Activated CD4-positive, alpha-beta T cell treated with anti-CD3 and anti-CD28 coated beads, Interleukin-2, amount 10 ng/mL, durations not matched to agents 7 days and 5 days (primary cell): ENCODE measurements at regions not wholly inside any gene's neighbourhood (a gene's known extent, or its start where the extent isn't known, plus 50 kb on each side); places are given as distances from the start of the nearest gene placed in this dataset.

Source experiments
- CTCF ChIA-PET: fragments of 350-600 bp; sonication (Branson Sonifier 250); formaldehyde crosslinking; loops from one replicate; lab custom pipeline; 2021; ENCODE audit warnings: antibody characterized with exemption; lab: Charles Lee
- POLR2A ChIA-PET: fragments of 350-600 bp; sonication (Branson Sonifier 250); formaldehyde crosslinking; loops from one replicate; lab custom pipeline; 2021; ENCODE audit warnings: antibody characterized with exemption; lab: Charles Lee
- DNase-seq: peaks from one replicate; pipeline ENCODE4 v3.0.0-alpha.2; 2020
- H3K27ac Mint-ChIP-seq: one replicate; pipeline ENCODE4 v1.8.0; 2021; ENCODE audit warnings: mild to moderate bottlenecking, moderate library complexity, mixed read lengths
- H3K27me3 Mint-ChIP-seq: one replicate; pipeline ENCODE4 v1.8.0; 2021; ENCODE audit warnings: mixed read lengths
- H3K36me3 Mint-ChIP-seq: one replicate; pipeline ENCODE4 v1.8.0; 2021; ENCODE audit warnings: low read depth, mixed read lengths
- H3K4me1 Mint-ChIP-seq: one replicate; pipeline ENCODE4 v1.8.0; 2021; ENCODE audit warnings: mixed read lengths
- H3K4me3 Mint-ChIP-seq: one replicate; pipeline ENCODE4 v1.8.0; 2021; ENCODE audit warnings: mild to moderate bottlenecking, moderate library complexity, mixed read lengths
- H3K9me3 Mint-ChIP-seq: one replicate; pipeline ENCODE4 v1.8.0; 2021; ENCODE audit warnings: mixed read lengths

DNA sequence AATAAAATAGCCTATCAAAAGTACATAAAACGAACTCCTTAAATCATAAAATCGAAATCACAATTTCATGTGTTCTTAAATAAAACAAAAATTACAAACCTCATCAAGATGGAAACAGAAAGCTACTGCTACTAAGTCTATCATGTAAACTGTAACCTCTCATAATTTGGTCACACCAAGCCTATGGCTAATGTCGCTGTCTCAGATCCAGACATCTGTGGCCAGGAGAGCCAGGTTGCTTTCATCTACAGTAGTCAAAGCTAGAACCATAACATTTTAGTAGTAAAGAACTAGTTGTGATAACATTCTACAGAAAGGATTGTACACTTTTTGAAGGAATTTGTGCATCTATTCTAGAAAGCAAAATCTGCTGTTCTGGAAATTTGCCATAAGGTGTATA is 197.4 kb upstream of the MBNL1 start:
- Mint-ChIP-seq H3K9me3 (no peaks in the 10 kb centered on the region), H3K36me3 (no peaks in the 10 kb centered on the region), H3K27me3 (no peaks in the 10 kb centered on the region), H3K4me3 (no peak overlapping the region), H3K27ac (no peak overlapping the region), H3K4me1 (peaks cover 4% of the 10 kb centered on the region)
- ChIA-PET POLR2A (no interaction called here), CTCF (interaction anchor here (0.6 to 1.4 kb wide), 5 partner anchors 10 to 188 kb away, joined by 3 to 4 read pairs (median 3); no protein-coding TSS in a partner anchor)
- no peak for DNase-seq

DNA sequence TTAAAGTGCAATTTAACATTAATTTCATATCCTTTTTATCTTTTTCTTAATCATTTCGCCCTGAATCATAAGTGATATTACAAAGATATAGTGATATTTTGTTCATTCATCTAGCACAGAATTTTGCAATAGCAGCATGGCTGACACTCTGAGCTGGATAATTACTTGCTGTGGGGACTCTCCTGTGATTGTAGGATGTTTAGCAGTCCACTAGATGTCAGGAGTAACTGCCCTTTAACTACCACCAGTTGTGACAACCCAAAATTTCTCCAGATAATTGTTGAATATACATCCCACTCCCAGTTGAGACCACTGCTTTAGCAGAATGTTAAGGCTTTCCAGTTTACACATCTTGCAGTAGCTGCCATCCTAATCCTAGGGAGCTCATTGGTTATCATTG is 196.8 kb upstream of the MBNL1 start:
- DNase-seq: peak; percentile 30
- no peaks in the 10 kb centered on the region for H3K27me3 Mint-ChIP-seq
- CTCF ChIA-PET: interaction anchor here (0.6 to 1.2 kb wide), 6 partner anchors 15 to 187 kb away, joined by 3 to 4 read pairs (median 3); no protein-coding TSS in a partner anchor
- H3K36me3 Mint-ChIP-seq: no peaks in the 10 kb centered on the region
- H3K4me1 Mint-ChIP-seq: peaks cover 4% of the 10 kb centered on the region
- H3K9me3 Mint-ChIP-seq: no peaks in the 10 kb centered on the region
- H3K27ac Mint-ChIP-seq: no peak overlapping the region
- POLR2A ChIA-PET: no interaction called here
- H3K4me3 Mint-ChIP-seq: no peak overlapping the region

DNA sequence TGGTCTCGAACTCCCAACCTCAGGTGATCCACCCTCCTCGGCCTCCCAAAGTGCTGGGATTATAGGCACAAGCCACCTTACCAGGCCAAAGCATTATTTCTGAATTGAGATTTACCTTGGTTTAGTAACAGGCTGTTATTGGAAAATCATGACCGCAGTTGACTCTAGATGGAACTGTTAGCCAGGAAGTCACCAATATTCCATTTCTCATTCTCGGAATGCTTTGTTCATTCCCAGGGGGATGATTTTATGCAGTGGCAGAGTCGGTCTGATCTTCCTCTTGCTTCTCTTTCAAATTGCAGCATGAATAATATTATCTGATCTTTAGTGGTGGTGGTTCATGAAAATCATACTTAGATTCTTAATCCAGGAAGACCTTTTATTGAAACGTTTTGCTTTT is 195.5 kb upstream of the MBNL1 start:
- CTCF ChIA-PET: no interaction called here
- Mint-ChIP-seq H3K27ac (no peak overlapping the region), H3K4me1 (peaks cover 4% of the 10 kb centered on the region), H3K9me3 (peaks cover 2% of the 10 kb centered on the region), H3K27me3 (no peaks in the 10 kb centered on the region), H3K36me3 (no peaks in the 10 kb centered on the region), H3K4me3 (no peak overlapping the region)
- no peak for DNase-seq
- POLR2A ChIA-PET: no interaction called here

GRCh38 chr3:152076148-152076547 is 192.6 kb upstream of the MBNL1 start:
- no peak overlapping the region for H3K4me3 Mint-ChIP-seq
- peaks cover 4% of the 10 kb centered on the region for H3K4me1 Mint-ChIP-seq
- no peak for DNase-seq
- H3K9me3 Mint-ChIP-seq: peaks cover 16% of the 10 kb centered on the region
- CTCF ChIA-PET: interaction anchor here (0.6 kb wide), 1 partner anchor 441 kb away, joined by 3 read pairs; no protein-coding TSS in a partner anchor
- POLR2A ChIA-PET: no interaction called here
- no peak overlapping the region for H3K27ac Mint-ChIP-seq
- H3K27me3 Mint-ChIP-seq: no peaks in the 10 kb centered on the region
- H3K36me3 Mint-ChIP-seq: no peaks in the 10 kb centered on the region

DNA sequence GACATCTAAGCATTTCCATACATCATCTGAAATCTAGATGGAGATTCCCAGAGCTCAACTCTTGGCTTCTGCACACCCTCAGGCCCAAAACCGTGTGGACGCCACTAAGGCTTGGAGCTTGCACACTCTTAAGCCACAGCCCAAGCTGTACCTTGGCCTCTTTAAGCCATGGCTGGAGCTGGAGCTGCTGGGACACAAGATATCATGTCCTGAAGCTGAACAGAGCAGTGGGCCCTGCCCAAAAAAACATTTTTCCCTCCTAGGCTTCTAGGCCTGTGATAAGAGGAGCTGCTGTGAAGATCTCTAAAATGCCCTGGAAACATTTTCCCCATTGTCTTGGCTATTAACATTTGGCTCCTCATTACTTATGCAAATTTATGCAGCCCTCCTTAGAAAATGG is 188.7 kb upstream of the MBNL1 start:
- H3K9me3 Mint-ChIP-seq: peaks cover 19% of the 10 kb centered on the region
- no peak for DNase-seq
- H3K27ac Mint-ChIP-seq: no peak overlapping the region
- no peak overlapping the region for H3K4me3 Mint-ChIP-seq
- H3K27me3 Mint-ChIP-seq: no peaks in the 10 kb centered on the region
- POLR2A ChIA-PET: no interaction called here
- H3K36me3 Mint-ChIP-seq: no peaks in the 10 kb centered on the region
- peaks cover 3% of the 10 kb centered on the region for H3K4me1 Mint-ChIP-seq
- CTCF ChIA-PET: interaction anchor here (1.0 kb wide), 1 partner anchor 16 kb away, joined by 3 read pairs; no protein-coding TSS in a partner anchor

GRCh38 chr3:152083135-152083534 is 185.6 kb upstream of the MBNL1 start:
- Mint-ChIP-seq H3K4me3 (no peak overlapping the region), H3K36me3 (peaks cover 3% of the 10 kb centered on the region), H3K27ac (no peak overlapping the region), H3K27me3 (no peaks in the 10 kb centered on the region), H3K9me3 (peaks cover 17% of the 10 kb centered on the region), H3K4me1 (no peaks in the 10 kb centered on the region)
- POLR2A ChIA-PET: no interaction called here
- no peak for DNase-seq
- CTCF ChIA-PET: no interaction called here

DNA sequence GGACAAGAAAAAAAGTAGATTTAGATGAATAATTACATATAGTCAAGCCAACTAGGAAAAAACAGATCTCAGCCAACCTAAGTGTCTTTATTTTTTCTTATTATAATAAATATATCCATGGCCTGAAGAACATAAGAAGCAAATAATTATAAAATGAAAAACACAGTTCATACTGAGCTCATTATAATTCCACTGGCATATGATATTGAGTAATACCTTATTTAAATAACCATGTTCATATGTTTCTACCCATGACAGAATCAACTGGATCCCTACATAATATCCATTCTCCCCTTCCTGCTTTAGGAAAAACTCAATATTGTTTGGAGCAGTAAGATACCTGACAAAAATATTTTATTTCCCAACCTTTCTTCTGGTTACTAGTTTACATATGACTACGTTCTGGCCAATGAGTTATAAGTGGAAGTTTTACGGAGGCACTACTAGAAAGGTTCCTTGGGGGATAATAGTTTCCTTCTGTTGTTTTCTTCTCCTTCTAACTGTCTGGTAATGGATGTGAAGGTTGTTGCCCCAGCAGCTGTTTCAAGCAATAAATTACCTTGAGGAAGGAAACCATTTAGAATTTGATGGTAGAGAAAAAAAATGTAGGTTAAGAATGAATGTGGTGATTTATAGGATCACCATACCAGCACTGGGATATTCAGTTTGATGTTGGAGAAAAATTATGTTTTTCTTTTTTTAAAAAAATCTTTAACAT is 184.1 kb upstream of the MBNL1 start:
- CTCF ChIA-PET: no interaction called here
- peaks cover 7% of the 10 kb centered on the region for H3K9me3 Mint-ChIP-seq

GRCh38 chr3:152087153-152087552 is 181.6 kb upstream of the MBNL1 start:
- Mint-ChIP-seq H3K27me3 (peaks cover 4% of the 10 kb centered on the region), H3K4me1 (no peaks in the 10 kb centered on the region), H3K27ac (no peak overlapping the region), H3K9me3 (no peaks in the 10 kb centered on the region), H3K36me3 (peaks cover 3% of the 10 kb centered on the region), H3K4me3 (no peak overlapping the region)
- CTCF ChIA-PET: interaction anchor here (1.0 kb wide), 1 partner anchor 15 kb away, joined by 3 read pairs; no protein-coding TSS in a partner anchor
- POLR2A ChIA-PET: no interaction called here
- DNase-seq: no peak

More for the DNA sequence above, 184.1 kb upstream of the MBNL1 start:
- peaks cover 1% of the 10 kb centered on the region for H3K27me3 Mint-ChIP-seq
- H3K27ac Mint-ChIP-seq: no peak overlapping the region
- H3K4me3 Mint-ChIP-seq: no peak overlapping the region
- no peaks in the 10 kb centered on the region for H3K4me1 Mint-ChIP-seq
- POLR2A ChIA-PET: no interaction called here
- H3K36me3 Mint-ChIP-seq: peaks cover 3% of the 10 kb centered on the region
- no peak for DNase-seq

GRCh38 chr3:152089528-152089927 is 179.2 kb upstream of the MBNL1 start:
- POLR2A ChIA-PET: no interaction called here
- CTCF ChIA-PET: interaction anchor here (0.6 kb wide), 1 partner anchor 89 kb away, joined by 3 read pairs; no protein-coding TSS in a partner anchor
- peaks cover 3% of the 10 kb centered on the region for H3K36me3 Mint-ChIP-seq
- H3K4me3 Mint-ChIP-seq: no peak overlapping the region
- H3K27me3 Mint-ChIP-seq: peaks cover 4% of the 10 kb centered on the region
- no peak overlapping the region for H3K27ac Mint-ChIP-seq
- no peak for DNase-seq
- peaks cover under 1% of the 10 kb centered on the region for H3K9me3 Mint-ChIP-seq
- H3K4me1 Mint-ChIP-seq: no peaks in the 10 kb centered on the region

DNA sequence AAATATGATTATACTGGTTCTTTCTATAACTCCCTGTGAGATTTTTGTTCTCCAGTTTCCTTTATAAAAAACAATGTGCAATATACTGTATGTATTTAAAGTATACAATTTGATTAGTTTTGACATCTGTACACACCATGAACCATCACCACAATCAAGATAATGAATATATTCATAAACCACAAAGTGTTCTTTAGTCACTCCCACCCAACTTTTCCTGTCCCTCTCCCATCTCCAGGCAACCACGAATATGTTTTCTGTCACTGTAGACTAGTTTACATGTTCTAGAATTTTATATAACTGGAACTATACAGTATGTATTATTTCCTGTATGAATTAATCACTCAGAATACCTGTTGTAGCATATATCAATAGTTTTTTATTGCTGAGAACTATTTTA is 177.0 kb upstream of the MBNL1 start:
- H3K4me3 Mint-ChIP-seq: no peak overlapping the region
- no peaks in the 10 kb centered on the region for H3K4me1 Mint-ChIP-seq
- H3K27me3 Mint-ChIP-seq: peaks cover 9% of the 10 kb centered on the region
- H3K9me3 Mint-ChIP-seq: peaks cover 8% of the 10 kb centered on the region
- no peak for DNase-seq
- no peak overlapping the region for H3K27ac Mint-ChIP-seq
- H3K36me3 Mint-ChIP-seq: no peaks in the 10 kb centered on the region
- POLR2A ChIA-PET: no interaction called here
- CTCF ChIA-PET: interaction anchor here (0.6 to 1.0 kb wide), 2 partner anchors 17 to 1290 kb away, joined by 3 read pairs; no protein-coding TSS in a partner anchor

- Mint-ChIP-seq H3K27ac (no peak overlapping the region), H3K4me3 (no peak overlapping the region), H3K27me3 (peaks cover 12% of the 10 kb centered on the region), H3K36me3 (no peaks in the 10 kb centered on the region), H3K9me3 (peaks cover 8% of the 10 kb centered on the region), H3K4me1 (no peaks in the 10 kb centered on the region)
- DNase-seq: no peak
- CTCF ChIA-PET: no interaction called here
- POLR2A ChIA-PET: no interaction called here
Measured at GRCh38 chr3:152093901-152094300, 174.8 kb upstream of the MBNL1 start.

DNA sequence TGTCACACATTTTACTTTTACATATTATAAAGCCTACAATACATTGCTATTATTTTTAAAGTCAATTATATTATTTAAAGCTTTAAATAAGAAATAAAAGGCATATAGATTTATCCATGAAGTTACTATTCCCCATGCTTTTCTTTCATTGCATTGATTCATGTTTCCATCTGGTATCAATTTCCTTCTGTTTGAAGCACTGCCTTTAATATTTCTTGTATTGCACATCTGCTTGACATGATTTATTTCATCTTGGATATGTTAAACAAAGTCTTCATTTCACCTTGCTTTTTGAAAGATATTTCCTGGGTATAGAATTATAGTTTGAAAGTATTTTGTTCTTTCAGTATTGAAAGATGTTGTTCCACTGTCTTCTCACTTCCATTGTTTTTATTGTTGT is 174.3 kb upstream of the MBNL1 start:
- H3K27me3 Mint-ChIP-seq: peaks cover 10% of the 10 kb centered on the region
- ChIA-PET CTCF (no interaction called here), POLR2A (no interaction called here)
- no peak overlapping the region for H3K27ac Mint-ChIP-seq
- H3K9me3 Mint-ChIP-seq: peaks cover 8% of the 10 kb centered on the region
- H3K4me3 Mint-ChIP-seq: no peak overlapping the region
- no peaks in the 10 kb centered on the region for H3K36me3 Mint-ChIP-seq
- H3K4me1 Mint-ChIP-seq: no peaks in the 10 kb centered on the region
- no peak for DNase-seq

- POLR2A ChIA-PET: no interaction called here
- H3K27ac Mint-ChIP-seq: no peak overlapping the region
- H3K4me3 Mint-ChIP-seq: no peak overlapping the region
- DNase-seq: no peak
- H3K36me3 Mint-ChIP-seq: no peaks in the 10 kb centered on the region
- peaks cover 8% of the 10 kb centered on the region for H3K9me3 Mint-ChIP-seq
- peaks cover 10% of the 10 kb centered on the region for H3K27me3 Mint-ChIP-seq
- CTCF ChIA-PET: interaction anchor here (0.9 to 1.0 kb wide), 2 partner anchors 14 to 15 kb away, joined by 3 to 4 read pairs; no protein-coding TSS in a partner anchor
- peaks cover 5% of the 10 kb centered on the region for H3K4me1 Mint-ChIP-seq
Measured at GRCh38 chr3:152095472-152095871, 173.3 kb upstream of the MBNL1 start.
